OCI-LY7 (cell line): ENCODE measurements at regions not wholly inside any gene's neighbourhood (a gene's known extent, or its start where the extent isn't known, plus 50 kb on each side); places are given as distances from the start of the nearest gene placed in this dataset.

ENCODE experiments used
- BruUV-seq: library from RNA; stranded (reverse); fragments of 400-500 nt; replicated peaks from 2 replicates; lab custom pipeline; 2021; lab: Mats Ljungman, UMichigan
- CTCF ChIA-PET: fragments of 300-600 bp; sonication (Branson Sonifier 250); formaldehyde crosslinking; loops from one replicate; lab custom pipeline; 2022; ENCODE audit warnings: antibody characterized with exemption; ENCODE audit not compliant: unreplicated experiment; lab: Charles Lee
- POLR2A ChIA-PET: fragments of 300-600 bp; sonication (Branson Sonifier 250); formaldehyde crosslinking; loops from one replicate; lab custom pipeline; 2022; ENCODE audit warnings: antibody characterized with exemption; lab: Charles Lee
- DNase-seq: peaks from one replicate; pipeline ENCODE4 v3.0.0-alpha.2; 2015; ENCODE audit warnings: low spot score
- H2AFZ ChIP-seq: fragments of 200-600 bp; sonication (generic), shearing (Covaris generic); 2 replicates; pipeline ENCODE4 v1.6.1; 2014; ENCODE audit warnings: mild to moderate bottlenecking, antibody characterized with exemption, low read length, moderate library complexity
- H3K27ac ChIP-seq: fragments of 200-600 bp; sonication (generic); 2 replicates; pipeline ENCODE4 v1.5.1; 2014; ENCODE audit warnings: mixed run types, low read depth, mild to moderate bottlenecking, moderate library complexity, low read length, inconsistent platforms; ENCODE audit not compliant: poor library complexity, severe bottlenecking
- H3K36me3 ChIP-seq: fragments of 200-600 bp; sonication (generic); 2 replicates; pipeline ENCODE4 v1.6.1; 2014; ENCODE audit warnings: mild to moderate bottlenecking, antibody characterized with exemption, low read length, moderate library complexity, mixed read lengths; ENCODE audit not compliant: insufficient read depth
- H3K4me1 ChIP-seq: fragments of 200-600 bp; sonication (generic); 2 replicates; pipeline ENCODE4 v1.5.1; 2014; ENCODE audit warnings: mild to moderate bottlenecking, low read length; ENCODE audit not compliant: insufficient read depth, poor library complexity, severe bottlenecking
- H3K4me2 ChIP-seq: fragments of 200-600 bp; sonication (generic); 2 replicates; pipeline ENCODE4 v1.6.1; 2014; ENCODE audit warnings: mild to moderate bottlenecking, low read length
- H3K4me3 ChIP-seq: fragments of 200-600 bp; sonication (generic); 2 replicates; pipeline ENCODE4 v1.5.1; 2014; ENCODE audit warnings: mild to moderate bottlenecking, low read depth, low read length; ENCODE audit not compliant: poor library complexity, severe bottlenecking
- H3K79me2 ChIP-seq: fragments of 200-600 bp; sonication (generic); 2 replicates; pipeline ENCODE4 v1.6.1; 2016; ENCODE audit warnings: low read depth, mild to moderate bottlenecking, low read length, moderate library complexity, mixed read lengths; ENCODE audit not compliant: insufficient read depth
- H3K9me2 ChIP-seq: fragments of 200-600 bp; sonication (generic); 2 replicates; pipeline ENCODE4 v1.6.1; 2016; ENCODE audit warnings: mild to moderate bottlenecking, low read length, mixed read lengths; ENCODE audit not compliant: insufficient read depth
- H3K9me3 ChIP-seq: fragments of 200-600 bp; sonication (generic); 2 replicates; pipeline ENCODE4 v1.6.1; 2014; ENCODE audit warnings: mild to moderate bottlenecking, mixed run types, low read length, mixed read lengths
- H4K20me1 ChIP-seq: fragments of 200-600 bp; sonication (generic); 2 replicates; pipeline ENCODE4 v1.6.1; 2014; ENCODE audit warnings: mild to moderate bottlenecking, antibody characterized with exemption, low read length, moderate library complexity, mixed read lengths; ENCODE audit not compliant: insufficient read depth
- CTCF ChIP-seq: fragments of 200-600 bp; sonication (generic); conservative IDR thresholded peaks from 2 replicates; pipeline ENCODE4 v1.5.1; 2014; ENCODE audit warnings: mild to moderate bottlenecking, antibody characterized with exemption, low read length, moderate library complexity, mixed read lengths
- EZH2phosphoT487 ChIP-seq: fragments of 200-600 bp; sonication (generic); IDR thresholded peaks from 2 replicates; pipeline ENCODE4 v1.6.1; 2018; ENCODE audit warnings: low read depth, borderline replicate concordance, mild to moderate bottlenecking, mixed run types, antibody characterized with exemption, low read length, moderate library complexity, mixed read lengths
- intact Hi-C: fragments of 100-400 bp; cut with micrococcal nuclease; formaldehyde crosslinking; loops from one replicate; pipeline ENCODE4 v1.10.0; 2022; ENCODE audit not compliant: unreplicated experiment

- Histone ChIP-seq H3K4me2 (peak overlapping the region; percentile 33; the same call in 1 of the 2 replicates), H3K36me3 (no peaks in the 10 kb centered on the region), H3K27ac (no peak overlapping the region), H2AFZ (no peak overlapping the region), H3K9me2 (no peaks in the 10 kb centered on the region), H3K9me3 (no peaks in the 10 kb centered on the region), H3K4me1 (peaks cover 8% of the 10 kb centered on the region), H4K20me1 (no peaks in the 10 kb centered on the region), H3K4me3 (no peak overlapping the region), H3K79me2 (no peaks in the 10 kb centered on the region)
- no TSS peak for BruUV-seq
- CTCF ChIA-PET: no interaction called here
- peak; percentile 9 for DNase-seq
- intact Hi-C loops: no loop called here
- TF ChIP-seq CTCF (no peak), EZH2phosphoT487 (no peak)
- POLR2A ChIA-PET: interaction anchor here (0.7 to 2.5 kb wide), 5 partner anchors 13 to 520 kb away, joined by 3 to 9 read pairs (median 4); no protein-coding TSS in a partner anchor
Observed at GRCh38 chr2:121949271-121949670, 193.8 kb downstream of the TSN start.

DNA sequence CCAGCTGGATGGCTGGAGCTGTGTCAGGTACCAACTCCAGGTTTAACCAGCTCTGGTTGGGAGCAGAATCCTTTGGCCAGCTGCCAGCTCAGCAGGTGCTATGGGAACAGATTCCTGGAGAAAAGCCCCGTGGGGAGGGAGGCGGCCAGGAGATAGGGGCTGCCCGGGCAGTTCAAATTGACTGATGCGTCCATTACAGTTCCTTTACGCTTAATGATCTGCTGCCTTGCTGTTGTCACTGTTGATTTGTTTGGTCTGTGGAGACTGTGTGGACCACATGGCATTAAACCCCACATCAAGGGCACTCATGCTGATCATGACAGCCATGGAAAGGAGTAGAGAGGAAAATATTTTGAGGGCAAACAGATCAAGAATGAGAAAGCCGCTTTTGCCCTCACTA lies 200.0 kb downstream of the TSN start:
- ChIA-PET POLR2A (no interaction called here), CTCF (no interaction called here)
- Histone ChIP-seq H3K4me1 (no peaks in the 10 kb centered on the region), H3K79me2 (no peaks in the 10 kb centered on the region), H3K4me2 (no peak overlapping the region), H3K27ac (no peak overlapping the region), H3K36me3 (no peaks in the 10 kb centered on the region), H3K9me2 (no peaks in the 10 kb centered on the region), H3K4me3 (no peak overlapping the region), H2AFZ (no peak overlapping the region), H3K9me3 (no peaks in the 10 kb centered on the region), H4K20me1 (no peaks in the 10 kb centered on the region)
- TF ChIP-seq CTCF (no peak), EZH2phosphoT487 (no peak)
- no TSS peak for BruUV-seq
- intact Hi-C loops: no loop called here
- DNase-seq: no peak

- Histone ChIP-seq H3K36me3 (no peaks in the 10 kb centered on the region), H3K27ac (no peak overlapping the region), H3K79me2 (no peaks in the 10 kb centered on the region), H3K4me2 (no peak overlapping the region), H3K9me2 (no peaks in the 10 kb centered on the region), H3K9me3 (no peaks in the 10 kb centered on the region), H2AFZ (no peak overlapping the region), H3K4me3 (no peak overlapping the region), H3K4me1 (no peaks in the 10 kb centered on the region), H4K20me1 (no peaks in the 10 kb centered on the region)
- intact Hi-C loops: no loop called here
- BruUV-seq: no TSS peak
- POLR2A ChIA-PET: no interaction called here
- CTCF ChIA-PET: no interaction called here
- DNase-seq: no peak
- no peak for TF ChIP-seq EZH2phosphoT487
- TF ChIP-seq CTCF: no peak
Observed at GRCh38 chr2:121955872-121956271, 200.4 kb downstream of the TSN start.
